CD4-positive, alpha-beta T cell (primary cell): ENCODE measurements at regions not wholly inside any gene's neighbourhood (a gene's known extent, or its start where the extent isn't known, plus 50 kb on each side); places are given as distances from the start of the nearest gene placed in this dataset.

Source experiments
- ATAC-seq: fragments of 200-7000 bp; cut with Tn5 transposase; one replicate; pipeline ENCODE4 v1.10.0; 2022; ENCODE audit warnings: mild to moderate bottlenecking; ENCODE audit not compliant: poor library complexity
- CTCF ChIA-PET: fragments of 350-600 bp; sonication (Branson Sonifier 250); formaldehyde crosslinking; loops from one replicate; lab custom pipeline; 2021; ENCODE audit warnings: antibody characterized with exemption, inconsistent platforms; lab: Charles Lee
- POLR2A ChIA-PET: fragments of 350-600 bp; sonication (Branson Sonifier 250); formaldehyde crosslinking; loops from one replicate; lab custom pipeline; 2021; ENCODE audit warnings: antibody characterized with exemption, inconsistent platforms; lab: Charles Lee
- DNase-seq, 14 experiments: peaks; one replicate each; pipeline ENCODE4 v3.0.0-alpha.2; 2013 to 2020; ENCODE audit warnings: mixed read lengths in 2 of 14
- H3K27ac ChIP-seq, 2 donors: one replicate each; pipeline versions ENCODE4 v1.5.1 to v1.7.0; 2013; ENCODE audit warnings: low read length in 2 of 2, low read depth in 1 of 2, mild to moderate bottlenecking in 1 of 2
- H3K27me3 ChIP-seq, 2 experiments: 1 replicate in 1 of 2; 2 replicates in 1 of 2; pipeline versions ENCODE4 v1.6.1 to v1.7.0; 2013; ENCODE audit warnings: low read length in 2 of 2, control low read depth in 1 of 2, mild to moderate bottlenecking in 1 of 2, moderate library complexity in 1 of 2; ENCODE audit not compliant: insufficient read depth in 2 of 2, control insufficient read depth in 1 of 2
- H3K36me3 ChIP-seq: one replicate; pipeline ENCODE4 v1.6.1; 2013; ENCODE audit warnings: low read length, control low read depth; ENCODE audit not compliant: insufficient read depth
- H3K4me1 ChIP-seq: one replicate; pipeline ENCODE4 v1.6.1; 2013; ENCODE audit warnings: low read length, control low read depth; ENCODE audit not compliant: insufficient read depth
- H3K4me3 ChIP-seq: one replicate; pipeline ENCODE4 v1.5.1; 2013; ENCODE audit warnings: mild to moderate bottlenecking, low read length, moderate library complexity
- H3K9me3 ChIP-seq, 2 experiments: 1 replicate in 1 of 2; 2 replicates in 1 of 2; pipeline versions ENCODE4 v1.6.1 to v1.7.0; 2013; ENCODE audit warnings: low read length in 2 of 2, mild to moderate bottlenecking in 2 of 2, control low read depth in 1 of 2, moderate library complexity in 1 of 2; ENCODE audit not compliant: control insufficient read depth in 1 of 2, insufficient read depth in 1 of 2
- H3K27ac Mint-ChIP-seq: one replicate; pipeline ENCODE4 v1.8.0; 2020; ENCODE audit warnings: mixed read lengths
- H3K27me3 Mint-ChIP-seq: one replicate; pipeline ENCODE4 v1.8.0; 2021; ENCODE audit warnings: mixed read lengths
- H3K36me3 Mint-ChIP-seq: one replicate; pipeline ENCODE4 v1.8.0; 2021; ENCODE audit warnings: low read depth, mixed read lengths
- H3K4me1 Mint-ChIP-seq: one replicate; pipeline ENCODE4 v1.8.0; 2021; ENCODE audit warnings: low read depth, mixed read lengths
- H3K4me3 Mint-ChIP-seq: one replicate; pipeline ENCODE4 v1.8.0; 2020; ENCODE audit warnings: mild to moderate bottlenecking, mixed read lengths
- H3K9me3 Mint-ChIP-seq: one replicate; pipeline ENCODE4 v1.8.0; 2020; ENCODE audit warnings: mixed read lengths
- CTCF ChIP-seq: fragments of 200-600 bp; IDR thresholded peaks from one replicate; pipeline ENCODE4 v1.8.0; 2022; ENCODE audit warnings: antibody characterized with exemption, mild to moderate bottlenecking
- intact Hi-C, 2 experiments: fragments of 100-400 bp; cut with DNase I in 1 of 2; cut with micrococcal nuclease in 1 of 2; formaldehyde crosslinking; loops; one replicate each; pipeline versions ENCODE4 v1.15.1 to v1.9.0; 2023 to 2025; cut with DNase I, micrococcal nuclease

DNA sequence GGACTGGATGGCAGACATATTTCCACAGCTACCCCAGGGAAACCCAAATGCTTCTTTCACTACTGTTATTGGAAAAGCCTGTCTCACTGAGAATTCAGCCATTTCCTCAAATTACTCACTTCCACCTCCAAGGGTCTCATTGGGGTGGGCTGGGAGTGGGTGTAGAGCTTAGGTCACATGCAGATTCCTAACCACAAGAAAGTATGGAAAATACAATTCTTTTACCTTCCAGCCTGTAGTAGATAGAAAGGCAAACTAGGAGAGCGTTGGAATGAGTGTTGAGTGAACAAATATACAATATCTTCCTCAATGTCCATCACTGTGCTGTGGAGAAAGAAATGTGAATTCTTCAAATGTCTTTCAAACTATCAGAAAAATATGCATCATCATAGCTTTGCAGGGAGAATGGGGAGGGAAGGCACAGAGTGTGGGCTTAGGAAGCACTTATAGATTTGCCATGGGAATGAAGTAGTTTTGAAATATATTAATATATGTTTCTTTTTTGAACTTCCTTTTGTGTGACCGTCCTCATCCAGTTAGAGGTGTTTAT lies 245.3 kb upstream of the JADE1 start:
- intact Hi-C loops, result no loop called here
- no peak for TF ChIP-seq CTCF
- ChIA-PET POLR2A (no interaction called here), CTCF (no interaction called here)
- H3K36me3 Mint-ChIP-seq, result no peaks in the 10 kb centered on the region
- no peak for DNase-seq
- H3K4me3 Mint-ChIP-seq, result no peak overlapping the region
- Histone ChIP-seq H3K27me3 (no peaks in the 10 kb centered on the region), H3K36me3 (no peaks in the 10 kb centered on the region), H3K4me1 (no peaks in the 10 kb centered on the region), H3K27ac (no peak overlapping the region), H3K4me3 (no peak overlapping the region), H3K9me3 (no peaks in the 10 kb centered on the region)
- peaks cover 28% of the 10 kb centered on the region for H3K27me3 Mint-ChIP-seq
- no peaks in the 10 kb centered on the region for H3K4me1 Mint-ChIP-seq
- no peak overlapping the region for H3K27ac Mint-ChIP-seq
- no peaks in the 10 kb centered on the region for H3K9me3 Mint-ChIP-seq
- no peak for ATAC-seq

GRCh38 chr4:128560754-128561495 lies 248.6 kb upstream of the JADE1 start:
- Mint-ChIP-seq H3K27ac (no peak overlapping the region), H3K9me3 (no peaks in the 10 kb centered on the region), H3K4me3 (no peak overlapping the region), H3K36me3 (no peaks in the 10 kb centered on the region), H3K27me3 (peaks cover 18% of the 10 kb centered on the region), H3K4me1 (no peaks in the 10 kb centered on the region)
- DNase-seq (no peak), ATAC-seq (no peak)
- CTCF ChIA-PET, result no interaction called here
- intact Hi-C loops, result no loop called here
- Histone ChIP-seq H3K27ac (no peak overlapping the region), H3K27me3 (no peaks in the 10 kb centered on the region), H3K9me3 (no peaks in the 10 kb centered on the region), H3K36me3 (no peaks in the 10 kb centered on the region), H3K4me3 (no peak overlapping the region), H3K4me1 (no peaks in the 10 kb centered on the region)
- no peak for TF ChIP-seq CTCF
- POLR2A ChIA-PET, result no interaction called here

DNA sequence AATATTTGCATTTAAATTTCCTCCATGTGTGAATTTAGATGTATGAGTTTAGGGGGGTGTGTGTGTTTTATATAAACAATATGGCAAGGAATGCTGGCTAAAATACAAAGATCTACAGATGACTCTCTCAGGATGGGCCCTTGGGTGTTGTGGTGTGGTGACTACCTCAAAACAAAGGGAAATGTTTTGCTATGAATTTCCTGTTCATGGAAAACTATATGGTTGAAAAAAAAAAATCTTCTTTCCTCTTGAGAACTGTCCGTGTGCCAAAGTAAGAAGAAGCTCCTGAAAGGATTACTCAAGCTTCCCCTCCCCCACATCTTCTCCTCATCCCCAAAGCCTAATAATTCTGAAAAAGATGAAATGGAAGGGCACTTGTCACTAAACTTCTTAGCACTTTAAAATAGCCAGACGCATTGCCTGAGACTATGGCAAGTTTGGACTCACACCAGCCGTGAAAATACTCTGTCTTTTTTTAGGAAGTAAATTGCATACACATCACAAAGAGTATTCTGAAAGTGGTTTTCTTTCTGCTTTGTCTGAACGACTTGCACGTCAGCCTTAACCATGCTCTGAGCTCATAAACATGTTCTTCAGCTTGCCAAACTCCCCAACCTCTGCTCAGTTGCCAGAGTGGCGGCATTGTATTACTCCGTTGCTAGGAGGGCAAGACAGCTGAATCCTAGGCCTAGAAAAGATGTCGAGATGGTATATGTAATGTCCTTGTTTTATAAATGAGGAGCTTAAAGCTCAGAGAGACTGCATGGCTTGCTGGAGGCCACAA lies 250.4 kb upstream of the JADE1 start:
- peaks cover 1% of the 10 kb centered on the region for H3K4me1 Mint-ChIP-seq
- no peak overlapping the region for H3K4me3 ChIP-seq
- no peaks in the 10 kb centered on the region for H3K9me3 ChIP-seq
- peaks cover 3% of the 10 kb centered on the region for H3K27me3 Mint-ChIP-seq
- no peak for TF ChIP-seq CTCF
- no peaks in the 10 kb centered on the region for H3K36me3 Mint-ChIP-seq
- H3K27ac Mint-ChIP-seq, result no peak overlapping the region
- POLR2A ChIA-PET, result no interaction called here
- DNase-seq (no peak), ATAC-seq (no peak)
- H3K4me1 ChIP-seq, result no peaks in the 10 kb centered on the region
- no peak overlapping the region for H3K4me3 Mint-ChIP-seq
- no peaks in the 10 kb centered on the region for H3K36me3 ChIP-seq
- intact Hi-C loops, result no loop called here
- CTCF ChIA-PET, result no interaction called here
- no peak overlapping the region for H3K27ac ChIP-seq
- H3K27me3 ChIP-seq, result no peaks in the 10 kb centered on the region
- H3K9me3 Mint-ChIP-seq, result no peaks in the 10 kb centered on the region
